ENCODE measurements at regions not wholly inside any gene's neighbourhood (a gene's known extent, or its start where the extent isn't known, plus 50 kb on each side); places are given as distances from the start of the nearest gene placed in this dataset.

DNA sequence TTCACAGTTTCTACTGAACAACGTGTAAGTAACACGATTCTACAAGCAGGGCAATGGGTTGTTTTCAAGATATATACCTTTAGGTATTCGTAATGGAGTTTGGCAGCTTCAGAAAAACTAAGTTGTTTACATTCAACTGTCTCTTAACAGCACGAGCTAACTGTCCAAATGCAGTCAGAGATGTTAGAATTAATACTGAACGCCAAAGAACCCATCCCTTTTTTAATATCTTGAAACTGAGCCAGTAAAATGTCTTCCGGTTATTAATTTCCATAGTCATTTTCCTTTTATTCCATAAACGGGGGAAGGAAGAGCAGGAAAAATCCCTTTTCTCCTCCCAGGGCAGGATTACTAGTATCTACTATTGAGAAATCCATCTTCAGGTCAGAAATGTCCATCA is 129.0 kb upstream of the THBS1 start:
- TF ChIP-seq, protein P1, sequence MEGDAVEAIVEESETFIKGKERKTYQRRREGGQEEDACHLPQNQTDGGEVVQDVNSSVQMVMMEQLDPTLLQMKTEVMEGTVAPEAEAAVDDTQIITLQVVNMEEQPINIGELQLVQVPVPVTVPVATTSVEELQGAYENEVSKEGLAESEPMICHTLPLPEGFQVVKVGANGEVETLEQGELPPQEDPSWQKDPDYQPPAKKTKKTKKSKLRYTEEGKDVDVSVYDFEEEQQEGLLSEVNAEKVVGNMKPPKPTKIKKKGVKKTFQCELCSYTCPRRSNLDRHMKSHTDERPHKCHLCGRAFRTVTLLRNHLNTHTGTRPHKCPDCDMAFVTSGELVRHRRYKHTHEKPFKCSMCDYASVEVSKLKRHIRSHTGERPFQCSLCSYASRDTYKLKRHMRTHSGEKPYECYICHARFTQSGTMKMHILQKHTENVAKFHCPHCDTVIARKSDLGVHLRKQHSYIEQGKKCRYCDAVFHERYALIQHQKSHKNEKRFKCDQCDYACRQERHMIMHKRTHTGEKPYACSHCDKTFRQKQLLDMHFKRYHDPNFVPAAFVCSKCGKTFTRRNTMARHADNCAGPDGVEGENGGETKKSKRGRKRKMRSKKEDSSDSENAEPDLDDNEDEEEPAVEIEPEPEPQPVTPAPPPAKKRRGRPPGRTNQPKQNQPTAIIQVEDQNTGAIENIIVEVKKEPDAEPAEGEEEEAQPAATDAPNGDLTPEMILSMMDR (IDR thresholded peaks at IDR 0.05), result no peak
- no peak for TF ChIP-seq POLR2A (IDR thresholded peaks at IDR 0.05)

All from transverse colon (tissue), 3 donors.